PC-3 (cell line): ENCODE measurements at regions not wholly inside any gene's neighbourhood (a gene's known extent, or its start where the extent isn't known, plus 50 kb on each side); places are given as distances from the start of the nearest gene placed in this dataset.

ENCODE experiments used
- ATAC-seq: fragments of 200-7000 bp; cut with Tn5 transposase; 2 replicates; pipeline ENCODE4 v1.9.1; 2020; ENCODE audit warnings: mild to moderate bottlenecking, moderate library complexity
- BruUV-seq: library from RNA; stranded (reverse); fragments of 400-500 nt; replicated peaks from 2 replicates; lab custom pipeline; 2021; lab: Mats Ljungman, UMichigan
- CTCF ChIA-PET: fragments of 300-600 bp; sonication (Branson Sonifier 250); formaldehyde crosslinking; loops from one replicate; lab custom pipeline; 2022; ENCODE audit warnings: antibody characterized with exemption; lab: Charles Lee
- POLR2A ChIA-PET: fragments of 300-600 bp; sonication (Branson Sonifier 250); formaldehyde crosslinking; loops from one replicate; lab custom pipeline; 2022; ENCODE audit warnings: antibody characterized with exemption; ENCODE audit not compliant: unreplicated experiment; lab: Charles Lee
- DNase-seq: peaks from one replicate; pipeline ENCODE4 v3.0.0-alpha.2; 2015
- H2AFZ ChIP-seq: fragments of 300-600 bp; sonication (generic); 2 replicates; pipeline ENCODE4 v1.6.0; 2016; ENCODE audit warnings: antibody characterized with exemption, low read length
- H3F3A ChIP-seq: fragments of 300-600 bp; sonication (generic); one replicate; pipeline ENCODE4 v1.6.0; 2017; ENCODE audit warnings: antibody characterized with exemption, low read length, control low read depth, mild to moderate bottlenecking; ENCODE audit not compliant: unreplicated experiment
- H3K27ac ChIP-seq: fragments of 300-600 bp; sonication (generic); 2 replicates; pipeline ENCODE4 v1.5.1; 2016; ENCODE audit warnings: mild to moderate bottlenecking, low read length
- H3K27me3 ChIP-seq: fragments of 300-600 bp; sonication (generic); 2 replicates; pipeline ENCODE4 v1.6.1; 2016; ENCODE audit warnings: low read length, mixed read lengths
- H3K36me3 ChIP-seq: fragments of 300-600 bp; sonication (generic); 2 replicates; pipeline ENCODE4 v1.6.1; 2016; ENCODE audit warnings: low read depth, mixed run types, low read length, mixed read lengths
- H3K4me1 ChIP-seq: fragments of 300-600 bp; sonication (generic); 2 replicates; pipeline ENCODE4 v1.5.1; 2016; ENCODE audit warnings: low read length; ENCODE audit not compliant: insufficient read depth
- H3K4me2 ChIP-seq: fragments of 300-600 bp; sonication (generic); 2 replicates; pipeline ENCODE4 v1.6.0; 2016; ENCODE audit warnings: low read length
- H3K4me3 ChIP-seq: fragments of 300-600 bp; sonication (generic); 2 replicates; pipeline ENCODE4 v1.5.1; 2016; ENCODE audit warnings: mild to moderate bottlenecking, low read length, mixed read lengths
- H3K79me2 ChIP-seq: fragments of 300-600 bp; sonication (generic); 2 replicates; pipeline ENCODE4 v1.6.1; 2017; ENCODE audit warnings: low read length, mixed read lengths
- H3K9ac ChIP-seq: fragments of 300-600 bp; sonication (generic); 2 replicates; pipeline ENCODE4 v1.6.0; 2016; ENCODE audit warnings: mild to moderate bottlenecking, low read length
- H3K9me2 ChIP-seq: fragments of 300-600 bp; sonication (generic); replicated peaks from 2 replicates; pipeline ENCODE4 v1.6.1; 2016; ENCODE audit warnings: mixed run types, low read length, mixed read lengths
- H3K9me3 ChIP-seq: fragments of 300-600 bp; sonication (generic); 2 replicates; pipeline ENCODE4 v1.6.1; 2016; ENCODE audit warnings: low read length, mixed read lengths
- H4K20me1 ChIP-seq: fragments of 300-600 bp; sonication (generic); 2 replicates; pipeline ENCODE4 v1.6.1; 2016; ENCODE audit warnings: low read length, mixed read lengths
- EZH2 ChIP-seq: fragments of 300-600 bp; sonication (generic); IDR thresholded peaks from one replicate; pipeline ENCODE4 v1.6.1; 2017; ENCODE audit warnings: antibody characterized with exemption, mild to moderate bottlenecking, low read length; ENCODE audit not compliant: unreplicated experiment
- EZH2phosphoT487 ChIP-seq: fragments of 300-600 bp; sonication (generic); IDR thresholded peaks from 2 replicates; pipeline ENCODE4 v1.6.1; 2018; ENCODE audit warnings: mild to moderate bottlenecking, antibody characterized with exemption, low read length, borderline replicate concordance
- intact Hi-C: fragments of 100-400 bp; cut with micrococcal nuclease; formaldehyde crosslinking; loops from 2 replicates; pipeline ENCODE4 v1.9.0; 2023
- TF ChIP-seq, protein P1 (sequence below): fragments of 300-600 bp; sonication (generic); conservative IDR thresholded peaks from 2 replicates; pipeline ENCODE4 v1.5.1; 2017; ENCODE audit warnings: antibody characterized with exemption, low read depth, mild to moderate bottlenecking, low read length

DNA sequence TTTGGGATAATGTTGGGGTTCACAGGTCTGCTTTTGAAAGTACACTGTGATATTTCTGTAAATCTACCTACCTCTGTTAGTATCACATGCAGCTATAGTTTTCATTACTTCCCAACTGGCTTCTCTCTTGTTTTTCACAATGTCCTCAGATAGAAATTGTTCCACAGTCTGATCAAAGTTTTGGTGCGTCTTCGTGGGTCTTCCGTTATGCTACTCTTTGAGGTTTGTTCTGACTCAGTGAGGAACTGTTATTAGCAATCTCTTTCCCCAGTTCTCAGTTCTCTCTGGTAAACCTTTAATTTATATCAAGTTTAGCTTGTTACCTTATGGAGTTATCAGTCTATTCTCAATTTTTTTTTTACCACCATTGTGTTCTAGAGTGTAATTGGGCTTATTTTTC lies 2061.2 kb upstream of the CDH9 start:
- Histone ChIP-seq H3K79me2 (no peaks in the 10 kb centered on the region), H3K4me3 (no peak overlapping the region), H2AFZ (no peak overlapping the region), H4K20me1 (no peaks in the 10 kb centered on the region), H3K9me3 (no peaks in the 10 kb centered on the region), H3K9ac (no peak overlapping the region), H3K4me2 (no peak overlapping the region), H3K4me1 (no peaks in the 10 kb centered on the region), H3K9me2 (no peaks in the 10 kb centered on the region), H3F3A (no peaks in the 10 kb centered on the region), H3K27ac (no peak overlapping the region), H3K36me3 (no peaks in the 10 kb centered on the region), H3K27me3 (no peaks in the 10 kb centered on the region)
- ATAC-seq (no peak), DNase-seq (no peak)
- no TSS peak for BruUV-seq
- TF ChIP-seq EZH2 (no peak), EZH2phosphoT487 (no peak)
- TF ChIP-seq, protein P1, sequence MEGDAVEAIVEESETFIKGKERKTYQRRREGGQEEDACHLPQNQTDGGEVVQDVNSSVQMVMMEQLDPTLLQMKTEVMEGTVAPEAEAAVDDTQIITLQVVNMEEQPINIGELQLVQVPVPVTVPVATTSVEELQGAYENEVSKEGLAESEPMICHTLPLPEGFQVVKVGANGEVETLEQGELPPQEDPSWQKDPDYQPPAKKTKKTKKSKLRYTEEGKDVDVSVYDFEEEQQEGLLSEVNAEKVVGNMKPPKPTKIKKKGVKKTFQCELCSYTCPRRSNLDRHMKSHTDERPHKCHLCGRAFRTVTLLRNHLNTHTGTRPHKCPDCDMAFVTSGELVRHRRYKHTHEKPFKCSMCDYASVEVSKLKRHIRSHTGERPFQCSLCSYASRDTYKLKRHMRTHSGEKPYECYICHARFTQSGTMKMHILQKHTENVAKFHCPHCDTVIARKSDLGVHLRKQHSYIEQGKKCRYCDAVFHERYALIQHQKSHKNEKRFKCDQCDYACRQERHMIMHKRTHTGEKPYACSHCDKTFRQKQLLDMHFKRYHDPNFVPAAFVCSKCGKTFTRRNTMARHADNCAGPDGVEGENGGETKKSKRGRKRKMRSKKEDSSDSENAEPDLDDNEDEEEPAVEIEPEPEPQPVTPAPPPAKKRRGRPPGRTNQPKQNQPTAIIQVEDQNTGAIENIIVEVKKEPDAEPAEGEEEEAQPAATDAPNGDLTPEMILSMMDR: no peak
- ChIA-PET POLR2A (no interaction called here), CTCF (no interaction called here)
- intact Hi-C loops: no loop called here

DNA sequence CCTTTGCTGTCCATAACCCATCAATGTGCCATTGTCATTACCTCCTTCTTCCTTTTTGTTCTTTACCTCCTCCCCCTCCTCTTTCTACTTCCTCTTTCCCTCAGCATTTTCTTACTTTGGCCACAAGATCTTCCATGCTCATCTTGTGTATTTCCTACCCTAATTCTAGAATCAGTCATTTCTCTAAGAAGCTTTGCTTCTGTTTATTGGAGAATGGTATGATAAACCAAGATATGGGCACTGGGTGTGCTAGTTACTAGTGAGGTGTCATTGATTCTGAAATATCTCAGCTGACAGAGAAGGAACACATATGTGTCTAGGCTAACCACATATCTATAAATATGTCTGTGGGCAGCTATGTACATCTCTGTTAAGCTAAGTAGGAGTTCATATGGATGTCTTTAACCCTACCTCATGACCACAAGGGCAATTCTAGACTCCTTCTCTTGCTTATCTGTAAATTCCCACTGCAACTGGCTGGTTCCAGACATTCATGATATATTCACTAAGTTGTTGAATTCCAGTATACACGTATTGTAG lies 2051.3 kb upstream of the CDH9 start:
- no peak for DNase-seq
- ChIA-PET CTCF (no interaction called here), POLR2A (no interaction called here)

DNA sequence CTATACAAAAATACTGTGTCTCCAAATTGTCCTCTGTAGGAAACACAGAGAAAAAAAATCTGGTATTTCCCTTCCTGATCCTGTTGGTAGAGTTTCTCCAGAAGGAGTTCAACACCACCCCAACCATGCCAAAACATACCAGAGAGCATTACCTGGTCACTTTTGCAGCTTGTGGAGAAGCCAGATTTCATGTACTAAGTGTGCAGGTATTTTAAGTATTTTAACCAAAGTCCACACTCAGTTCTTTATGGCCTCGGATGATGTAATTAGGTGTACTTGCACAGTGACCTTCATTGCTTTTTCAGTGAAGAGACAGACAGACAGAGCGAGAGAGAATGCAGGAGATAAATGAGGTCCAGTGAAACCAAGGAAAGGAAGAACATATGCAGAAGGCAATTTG lies 2046.8 kb upstream of the CDH9 start:
- H3K36me3 ChIP-seq: no peaks in the 10 kb centered on the region
- no TSS peak for BruUV-seq
- H3K4me3 ChIP-seq: no peak overlapping the region
- H2AFZ ChIP-seq: 0 out of 2 replicates have a peak overlapping the region, but pooled peaks have one; percentile 26
- H3K27ac ChIP-seq: no peak overlapping the region
- ChIA-PET POLR2A (no interaction called here), CTCF (no interaction called here)
- H3K27me3 ChIP-seq: no peaks in the 10 kb centered on the region
- H3K9ac ChIP-seq: no peak overlapping the region
- intact Hi-C loops: no loop called here
- H3K79me2 ChIP-seq: no peaks in the 10 kb centered on the region
- TF ChIP-seq EZH2 (no peak), EZH2phosphoT487 (no peak)
- TF ChIP-seq, protein P1: no peak
- H3K9me2 ChIP-seq: no peaks in the 10 kb centered on the region
- H3K4me2 ChIP-seq: no peak overlapping the region
- H4K20me1 ChIP-seq: no peaks in the 10 kb centered on the region
- H3K4me1 ChIP-seq: no peaks in the 10 kb centered on the region
- no peaks in the 10 kb centered on the region for H3F3A ChIP-seq
- peak; percentile 18 for DNase-seq
- 0 out of 2 replicates have a peak, but pooled peaks have one; percentile 20 for ATAC-seq
- no peaks in the 10 kb centered on the region for H3K9me3 ChIP-seq

More for the DNA sequence above, 2051.3 kb upstream of the CDH9 start:
- Histone ChIP-seq H3K9ac (no peak overlapping the region), H3F3A (no peaks in the 10 kb centered on the region), H3K4me2 (no peak overlapping the region), H3K79me2 (no peaks in the 10 kb centered on the region), H3K27ac (no peak overlapping the region), H3K9me3 (no peaks in the 10 kb centered on the region), H3K9me2 (no peaks in the 10 kb centered on the region), H3K27me3 (no peaks in the 10 kb centered on the region), H3K4me3 (no peak overlapping the region), H3K36me3 (no peaks in the 10 kb centered on the region), H4K20me1 (no peaks in the 10 kb centered on the region), H3K4me1 (no peaks in the 10 kb centered on the region), H2AFZ (no peak overlapping the region)
- TF ChIP-seq EZH2phosphoT487: no peak
- no peak for TF ChIP-seq EZH2
- TF ChIP-seq, protein P1: no peak
- intact Hi-C loops: no loop called here
- BruUV-seq: no TSS peak
- ATAC-seq: no peak
